ENCODE measurements at regions not wholly inside any gene's neighbourhood (a gene's known extent, or its start where the extent isn't known, plus 50 kb on each side); places are given as distances from the start of the nearest gene placed in this dataset.

- H3K9ac ChIP-seq (ENCODE audit: low read depth in 1 of 2, low read length in 2 of 2) = no peak overlapping the region
- peaks cover 0 to 11% (median 6%) of the 10 kb centered on the region in 4 donors for H3K4me1 ChIP-seq (ENCODE audit: control insufficient read depth in 4 of 4, insufficient read depth in 4 of 4, low read length in 3 of 4)
- H3K27me3 ChIP-seq (ENCODE audit: control insufficient read depth in 4 of 4, insufficient read depth in 4 of 4, low read length in 3 of 4) = no peaks in the 10 kb centered on the region
- H3K27ac ChIP-seq (ENCODE audit: low read depth in 1 of 2, low read length in 2 of 2) = no peak overlapping the region
- no peak for TF ChIP-seq RXRA (IDR thresholded peaks at IDR 0.05)
- TF ChIP-seq MAX (IDR thresholded peaks at IDR 0.05) = no peak
- TF ChIP-seq GABPA (IDR thresholded peaks at IDR 0.05 in 1 of 2, conservative IDR thresholded peaks at IDR 0.05 in 1 of 2) = no peak
- TF ChIP-seq, protein P1, sequence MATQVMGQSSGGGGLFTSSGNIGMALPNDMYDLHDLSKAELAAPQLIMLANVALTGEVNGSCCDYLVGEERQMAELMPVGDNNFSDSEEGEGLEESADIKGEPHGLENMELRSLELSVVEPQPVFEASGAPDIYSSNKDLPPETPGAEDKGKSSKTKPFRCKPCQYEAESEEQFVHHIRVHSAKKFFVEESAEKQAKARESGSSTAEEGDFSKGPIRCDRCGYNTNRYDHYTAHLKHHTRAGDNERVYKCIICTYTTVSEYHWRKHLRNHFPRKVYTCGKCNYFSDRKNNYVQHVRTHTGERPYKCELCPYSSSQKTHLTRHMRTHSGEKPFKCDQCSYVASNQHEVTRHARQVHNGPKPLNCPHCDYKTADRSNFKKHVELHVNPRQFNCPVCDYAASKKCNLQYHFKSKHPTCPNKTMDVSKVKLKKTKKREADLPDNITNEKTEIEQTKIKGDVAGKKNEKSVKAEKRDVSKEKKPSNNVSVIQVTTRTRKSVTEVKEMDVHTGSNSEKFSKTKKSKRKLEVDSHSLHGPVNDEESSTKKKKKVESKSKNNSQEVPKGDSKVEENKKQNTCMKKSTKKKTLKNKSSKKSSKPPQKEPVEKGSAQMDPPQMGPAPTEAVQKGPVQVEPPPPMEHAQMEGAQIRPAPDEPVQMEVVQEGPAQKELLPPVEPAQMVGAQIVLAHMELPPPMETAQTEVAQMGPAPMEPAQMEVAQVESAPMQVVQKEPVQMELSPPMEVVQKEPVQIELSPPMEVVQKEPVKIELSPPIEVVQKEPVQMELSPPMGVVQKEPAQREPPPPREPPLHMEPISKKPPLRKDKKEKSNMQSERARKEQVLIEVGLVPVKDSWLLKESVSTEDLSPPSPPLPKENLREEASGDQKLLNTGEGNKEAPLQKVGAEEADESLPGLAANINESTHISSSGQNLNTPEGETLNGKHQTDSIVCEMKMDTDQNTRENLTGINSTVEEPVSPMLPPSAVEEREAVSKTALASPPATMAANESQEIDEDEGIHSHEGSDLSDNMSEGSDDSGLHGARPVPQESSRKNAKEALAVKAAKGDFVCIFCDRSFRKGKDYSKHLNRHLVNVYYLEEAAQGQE (IDR thresholded peaks at IDR 0.05) = no peak
- no peak for TF ChIP-seq FOXA1 (IDR thresholded peaks at IDR 0.05)
- TF ChIP-seq CTCF (IDR thresholded peaks at IDR 0.05; ENCODE audit: low read depth, low read length, missing input control) = no peak
- no peak for TF ChIP-seq HNF4G (IDR thresholded peaks at IDR 0.05)
- no peak for TF ChIP-seq NR2F2 (IDR thresholded peaks at IDR 0.05)
- TF ChIP-seq HNF4A (conservative IDR thresholded peaks at IDR 0.05) = no peak
- no peak for TF ChIP-seq TAF1 (conservative IDR thresholded peaks at IDR 0.05)
- no peak for TF ChIP-seq EGR1 (IDR thresholded peaks at IDR 0.05; ENCODE audit: low read depth in 2 of 2)
- no peak for TF ChIP-seq RAD21 (IDR thresholded peaks at IDR 0.05)
- TF ChIP-seq, protein P2, sequence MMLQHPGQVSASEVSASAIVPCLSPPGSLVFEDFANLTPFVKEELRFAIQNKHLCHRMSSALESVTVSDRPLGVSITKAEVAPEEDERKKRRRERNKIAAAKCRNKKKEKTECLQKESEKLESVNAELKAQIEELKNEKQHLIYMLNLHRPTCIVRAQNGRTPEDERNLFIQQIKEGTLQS (IDR thresholded peaks at IDR 0.05) = no peak
- no peaks in the 10 kb centered on the region for H3K36me3 ChIP-seq (ENCODE audit: control insufficient read depth in 4 of 4, insufficient read depth in 3 of 4, low read depth in 1 of 4, low read length in 3 of 4)
- DNase-seq (ENCODE audit: low spot score) = no peak
- H3K4me3 ChIP-seq (ENCODE audit: low read depth in 1 of 3, low read length in 3 of 3) = no peak overlapping the region
- H3K9me3 ChIP-seq (ENCODE audit: control insufficient read depth in 4 of 4, low read length in 3 of 4) = no peaks in the 10 kb centered on the region
- 97% methylated on average over 4 of the region's 4 CpGs for WGBS
Measured at GRCh38 chr1:40927781-40928180, 51.7 kb upstream of the CTPS1 start.

GRCh38 chr1:40928699-40929098 is 50.8 kb upstream of the CTPS1 start:
- over 99% methylated on average over 2 of the region's 2 CpGs for WGBS
- no peaks in the 10 kb centered on the region for H3K36me3 ChIP-seq (ENCODE audit: control insufficient read depth in 4 of 4, insufficient read depth in 3 of 4, low read depth in 1 of 4, low read length in 3 of 4)
- no peaks in the 10 kb centered on the region for H3K27me3 ChIP-seq (ENCODE audit: control insufficient read depth in 4 of 4, insufficient read depth in 4 of 4, low read length in 3 of 4)
- no peak for TF ChIP-seq NR2F2 (IDR thresholded peaks at IDR 0.05)
- DNase-seq (ENCODE audit: low spot score) = no peak
- no peak overlapping the region for H3K27ac ChIP-seq (ENCODE audit: low read depth in 1 of 2, low read length in 2 of 2)
- no peak overlapping the region for H3K9ac ChIP-seq (ENCODE audit: low read depth in 1 of 2, low read length in 2 of 2)
- peaks cover 0 to 11% (median 6%) of the 10 kb centered on the region in 4 donors for H3K4me1 ChIP-seq (ENCODE audit: control insufficient read depth in 4 of 4, insufficient read depth in 4 of 4, low read length in 3 of 4)
- H3K9me3 ChIP-seq (ENCODE audit: control insufficient read depth in 4 of 4, low read length in 3 of 4) = no peaks in the 10 kb centered on the region
- H3K4me3 ChIP-seq (ENCODE audit: low read depth in 1 of 3, low read length in 3 of 3) = no peak overlapping the region

DNA sequence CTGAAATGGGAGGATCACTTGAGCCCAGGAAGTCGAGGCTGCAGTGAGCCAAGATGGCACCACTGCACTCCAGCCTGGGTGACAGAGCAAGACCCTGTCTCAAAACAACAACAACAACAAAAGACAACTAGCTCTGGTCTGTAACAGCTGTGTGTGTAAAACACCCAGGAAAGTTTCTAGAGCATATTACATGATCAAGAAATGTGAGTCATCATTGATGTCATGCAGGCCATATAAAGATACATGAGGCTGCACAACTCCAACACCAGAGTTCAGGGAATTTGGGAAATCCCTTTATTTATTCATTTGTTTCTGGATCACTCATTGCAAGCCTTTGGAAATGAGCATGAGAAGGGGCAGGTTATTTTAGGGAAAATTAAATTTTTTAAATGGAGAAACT is 50.3 kb upstream of the CTPS1 start:
- Histone ChIP-seq H3K9ac (ENCODE audit: low read depth in 1 of 2, low read length in 2 of 2) (no peak overlapping the region), H3K36me3 (ENCODE audit: control insufficient read depth in 4 of 4, insufficient read depth in 3 of 4, low read depth in 1 of 4, low read length in 3 of 4) (no peaks in the 10 kb centered on the region), H3K4me1 (ENCODE audit: control insufficient read depth in 4 of 4, insufficient read depth in 4 of 4, low read length in 3 of 4) (peaks cover 0 to 11% (median 6%) of the 10 kb centered on the region in 4 donors), H3K27ac (ENCODE audit: low read depth in 1 of 2, low read length in 2 of 2) (no peak overlapping the region), H3K27me3 (ENCODE audit: control insufficient read depth in 4 of 4, insufficient read depth in 4 of 4, low read length in 3 of 4) (no peaks in the 10 kb centered on the region), H3K9me3 (ENCODE audit: control insufficient read depth in 4 of 4, low read length in 3 of 4) (no peaks in the 10 kb centered on the region), H3K4me3 (ENCODE audit: low read depth in 1 of 3, low read length in 3 of 3) (no peak overlapping the region)
- no peak for TF ChIP-seq JUND (IDR thresholded peaks at IDR 0.05)
- no peak for TF ChIP-seq FOXA2 (IDR thresholded peaks at IDR 0.05)
- TF ChIP-seq HNF4A (conservative IDR thresholded peaks at IDR 0.05) = no peak
- no peak for TF ChIP-seq FOXA1 (IDR thresholded peaks at IDR 0.05)
- no peak for TF ChIP-seq SP1 (IDR thresholded peaks at IDR 0.05)
- TF ChIP-seq, protein P2 (IDR thresholded peaks at IDR 0.05) = no peak
- no peak for TF ChIP-seq RXRA (IDR thresholded peaks at IDR 0.05)
- no peak for TF ChIP-seq NR2F2 (IDR thresholded peaks at IDR 0.05)
- TF ChIP-seq, protein P3, sequence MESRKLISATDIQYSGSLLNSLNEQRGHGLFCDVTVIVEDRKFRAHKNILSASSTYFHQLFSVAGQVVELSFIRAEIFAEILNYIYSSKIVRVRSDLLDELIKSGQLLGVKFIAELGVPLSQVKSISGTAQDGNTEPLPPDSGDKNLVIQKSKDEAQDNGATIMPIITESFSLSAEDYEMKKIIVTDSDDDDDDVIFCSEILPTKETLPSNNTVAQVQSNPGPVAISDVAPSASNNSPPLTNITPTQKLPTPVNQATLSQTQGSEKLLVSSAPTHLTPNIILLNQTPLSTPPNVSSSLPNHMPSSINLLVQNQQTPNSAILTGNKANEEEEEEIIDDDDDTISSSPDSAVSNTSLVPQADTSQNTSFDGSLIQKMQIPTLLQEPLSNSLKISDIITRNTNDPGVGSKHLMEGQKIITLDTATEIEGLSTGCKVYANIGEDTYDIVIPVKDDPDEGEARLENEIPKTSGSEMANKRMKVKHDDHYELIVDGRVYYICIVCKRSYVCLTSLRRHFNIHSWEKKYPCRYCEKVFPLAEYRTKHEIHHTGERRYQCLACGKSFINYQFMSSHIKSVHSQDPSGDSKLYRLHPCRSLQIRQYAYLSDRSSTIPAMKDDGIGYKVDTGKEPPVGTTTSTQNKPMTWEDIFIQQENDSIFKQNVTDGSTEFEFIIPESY (IDR thresholded peaks at IDR 0.05) = no peak
- DNase-seq (ENCODE audit: low spot score) = no peak
- WGBS = 95% methylated on average over 1 of the region's 1 CpG
